H1 (cell line): ENCODE measurements at regions not wholly inside any gene's neighbourhood (a gene's known extent, or its start where the extent isn't known, plus 50 kb on each side); places are given as distances from the start of the nearest gene placed in this dataset.

Experiments
- CTCF ChIA-PET: fragments of 300-600 bp; sonication (Branson Sonifier 250); formaldehyde crosslinking; loops from one replicate; lab custom pipeline; 2021; ENCODE audit not compliant: partially characterized antibody; lab: Charles Lee
- POLR2A ChIA-PET: fragments of 300-600 bp; sonication (Branson Sonifier 250); formaldehyde crosslinking; loops from one replicate; lab custom pipeline; 2021; ENCODE audit warnings: inconsistent platforms; ENCODE audit not compliant: partially characterized antibody; lab: Charles Lee
- DNase-seq, 2 experiments: peaks; one replicate each; pipeline versions ENCODE4 v3.0.0 to v3.0.0-alpha.2; 2010 to 2022; ENCODE audit warnings: low spot score in 2 of 2, low read depth in 1 of 2, mixed read lengths in 1 of 2
- FAIRE-seq: peaks from 2 replicates; lab custom pipeline; 2011; peaks lifted over from hg19 to GRCh38; lab: Jason Lieb, UNC
- H2AFZ ChIP-seq: 2 replicates; pipeline ENCODE4 v1.8.1; 2012; ENCODE audit warnings: low read length, inconsistent platforms
- H2AK5ac ChIP-seq: 2 replicates; pipeline ENCODE4 v1.6.1; 2013; ENCODE audit warnings: low read depth, low read length
- H2BK120ac ChIP-seq: replicated peaks from 2 replicates; pipeline ENCODE3; 2013; ENCODE audit warnings: low read depth, low read length, inconsistent platforms
- H2BK12ac ChIP-seq: 2 replicates; pipeline ENCODE4 v1.6.1; 2013; ENCODE audit warnings: low read depth, low read length
- H2BK15ac ChIP-seq: 2 replicates; pipeline ENCODE4 v1.6.1; 2013; ENCODE audit warnings: low read length
- H2BK20ac ChIP-seq: 2 replicates; pipeline ENCODE4 v1.6.1; 2013; ENCODE audit warnings: low read length
- H2BK5ac ChIP-seq: 2 replicates; pipeline ENCODE4 v1.6.1; 2013; ENCODE audit warnings: low read depth, low read length
- H3K14ac ChIP-seq: 2 replicates; pipeline ENCODE4 v1.6.1; 2013; ENCODE audit warnings: inconsistent platforms; ENCODE audit not compliant: insufficient read length
- H3K18ac ChIP-seq: 2 replicates; pipeline ENCODE4 v1.6.1; 2013; ENCODE audit warnings: low read length; ENCODE audit errors: extremely low read depth
- H3K23ac ChIP-seq: 2 replicates; pipeline ENCODE4 v1.6.1; 2013; ENCODE audit warnings: inconsistent platforms; ENCODE audit not compliant: insufficient read length
- H3K23me2 ChIP-seq: 2 replicates; pipeline ENCODE4 v1.6.1; 2013; ENCODE audit warnings: low read depth, low read length
- H3K27ac ChIP-seq: 2 replicates; pipeline ENCODE4 v1.6.1; 2011; ENCODE audit warnings: low read depth, low read length, inconsistent platforms
- H3K27me3 ChIP-seq, 4 experiments: replicated peaks in 1 of 4; 1 replicate in 1 of 4; 2 replicates in 3 of 4; pipeline versions ENCODE4 v1.6.1 to v1.8.1; 2011 to 2013; ENCODE audit warnings: low read length in 3 of 4, mild to moderate bottlenecking in 3 of 4, inconsistent platforms in 2 of 4, mixed read lengths in 2 of 4, moderate library complexity in 1 of 4; ENCODE audit not compliant: control insufficient read depth in 3 of 4, insufficient read depth in 3 of 4; ENCODE audit errors: extremely low read depth in 1 of 4
- H3K36me3 ChIP-seq, 4 experiments: 2 replicates each; pipeline versions ENCODE4 v1.6.1 to v1.8.1; 2011 to 2013; ENCODE audit warnings: mild to moderate bottlenecking in 4 of 4, low read length in 3 of 4, moderate library complexity in 2 of 4, control low read depth in 1 of 4, inconsistent platforms in 1 of 4; ENCODE audit not compliant: insufficient read depth in 4 of 4, control insufficient read depth in 2 of 4
- H3K4ac ChIP-seq: replicated peaks from 2 replicates; pipeline ENCODE3; 2013; ENCODE audit warnings: low read length, low read depth, mixed read lengths, inconsistent platforms; ENCODE audit not compliant: insufficient read length
- H3K4me1 ChIP-seq, 4 experiments: replicated peaks in 1 of 4; 1 replicate in 1 of 4; 2 replicates in 3 of 4; pipeline versions ENCODE4 v1.6.1 to v1.8.1; 2011 to 2013; ENCODE audit warnings: low read length in 3 of 4, inconsistent platforms in 2 of 4, mixed read lengths in 1 of 4; ENCODE audit not compliant: insufficient read depth in 4 of 4, control insufficient read depth in 3 of 4
- H3K4me2 ChIP-seq, 2 experiments: 2 replicates each; pipeline versions ENCODE4 v1.6.1 to v1.8.1; 2011 to 2013; ENCODE audit warnings: low read depth in 2 of 2, low read length in 2 of 2, control low read depth in 1 of 2, inconsistent platforms in 1 of 2, mild to moderate bottlenecking in 1 of 2; ENCODE audit not compliant: insufficient read depth in 1 of 2
- H3K4me3 ChIP-seq, 4 experiments: fragments of 200-600, 300-600 bp in 1 of 4; sonication (generic), shearing (Covaris generic), sonication (Bioruptor Twin) in 1 of 4; 2 replicates each; pipeline versions ENCODE4 v1.5.1 to v1.8.1; 2011 to 2016; ENCODE audit warnings: low read length in 4 of 4, low read depth in 3 of 4, control low read depth in 2 of 4, inconsistent platforms in 2 of 4, mild to moderate bottlenecking in 2 of 4, mixed read lengths in 1 of 4, moderate library complexity in 1 of 4; ENCODE audit not compliant: insufficient read depth in 2 of 4; ENCODE audit errors: extremely low read depth in 1 of 4
- H3K56ac ChIP-seq: replicated peaks from 2 replicates; pipeline ENCODE3; 2013; ENCODE audit warnings: low read depth, mild to moderate bottlenecking, mixed read lengths, low read length, inconsistent platforms; ENCODE audit not compliant: insufficient read length
- H3K79me1 ChIP-seq: 2 replicates; pipeline ENCODE4 v1.6.1; 2013; ENCODE audit warnings: low read depth, low read length, control low read depth
- H3K79me2 ChIP-seq, 2 experiments: 2 replicates each; pipeline versions ENCODE4 v1.6.1 to v1.8.1; 2012 to 2013; ENCODE audit warnings: low read length in 2 of 2, mild to moderate bottlenecking in 2 of 2, inconsistent platforms in 1 of 2; ENCODE audit not compliant: insufficient read depth in 2 of 2, control insufficient read depth in 1 of 2
- H3K9ac ChIP-seq, 4 experiments: replicated peaks in 1 of 4; 1 replicate in 1 of 4; 2 replicates in 3 of 4; pipeline versions ENCODE4 v1.6.1 to v1.8.1; 2011 to 2013; ENCODE audit warnings: low read depth in 3 of 4, low read length in 3 of 4, control low read depth in 2 of 4, mild to moderate bottlenecking in 2 of 4, moderate library complexity in 2 of 4, inconsistent platforms in 1 of 4; ENCODE audit errors: extremely low read depth in 1 of 4
- H3K9me3 ChIP-seq, 2 experiments: 2 replicates each; pipeline versions ENCODE4 v1.6.1 to v1.8.1; 2012 to 2013; ENCODE audit warnings: mild to moderate bottlenecking in 2 of 2, moderate library complexity in 2 of 2, control low read depth in 1 of 2, inconsistent platforms in 1 of 2, low read depth in 1 of 2, low read length in 1 of 2, mixed read lengths in 1 of 2; ENCODE audit not compliant: insufficient read depth in 2 of 2
- H4K20me1 ChIP-seq, 2 experiments: replicated peaks in 1 of 2; 2 replicates each; pipeline versions ENCODE3 to v1.8.1; 2011 to 2013; ENCODE audit warnings: inconsistent platforms in 2 of 2, low read length in 2 of 2, mild to moderate bottlenecking in 1 of 2; ENCODE audit not compliant: insufficient read depth in 2 of 2, control insufficient read depth in 1 of 2
- H4K5ac ChIP-seq: 2 replicates; pipeline ENCODE4 v1.6.1; 2013; ENCODE audit warnings: low read length, low read depth, mixed read lengths, inconsistent platforms; ENCODE audit not compliant: insufficient read length
- H4K8ac ChIP-seq: 2 replicates; pipeline ENCODE4 v1.8.0; 2013; ENCODE audit warnings: mild to moderate bottlenecking, moderate library complexity, low read length, inconsistent platforms; ENCODE audit not compliant: insufficient read depth; ENCODE audit errors: extremely low read depth
- H4K91ac ChIP-seq: replicated peaks from 2 replicates; pipeline ENCODE3; 2013; ENCODE audit warnings: low read length, mixed read lengths, inconsistent platforms; ENCODE audit not compliant: insufficient read length
- ATF3 ChIP-seq: IDR thresholded peaks from 2 replicates; pipeline ENCODE4 v1.6.1; 2011; ENCODE audit warnings: low read depth, mild to moderate bottlenecking, low read length; ENCODE audit not compliant: insufficient read depth
- CBX8 ChIP-seq: fragments of 300-800, 300-1000 bp; sonication (generic); IDR thresholded peaks from 2 replicates; pipeline ENCODE4 v1.7.1; 2016; ENCODE audit warnings: low read depth, low read length, borderline replicate concordance
- CHD2 ChIP-seq: IDR thresholded peaks from 2 replicates; pipeline ENCODE4 v1.6.1; 2012; ENCODE audit warnings: low read length, improper control_type of control experiment
- EZH2 ChIP-seq: fragments of 200-600 bp; sonication (generic); IDR thresholded peaks from 2 replicates; pipeline ENCODE4 v1.7.1; 2012; ENCODE audit warnings: low read depth, mild to moderate bottlenecking, moderate library complexity, low read length, inconsistent platforms; ENCODE audit not compliant: severe bottlenecking
- FOSL1 ChIP-seq: IDR thresholded peaks from 2 replicates; pipeline ENCODE4 v1.6.1; 2011; ENCODE audit warnings: mild to moderate bottlenecking, low read depth, low read length, moderate library complexity; ENCODE audit not compliant: insufficient read depth
- NRF1 ChIP-seq: IDR thresholded peaks from 2 replicates; pipeline ENCODE4 v1.6.1; 2011; ENCODE audit warnings: mild to moderate bottlenecking, low read depth, low read length, improper control_type of control experiment
- SP1 ChIP-seq: IDR thresholded peaks from 2 replicates; pipeline ENCODE4 v1.6.1; 2011; ENCODE audit warnings: low read depth, low read length
- SP2 ChIP-seq: IDR thresholded peaks from 2 replicates; pipeline ENCODE4 v1.6.1; 2012; ENCODE audit warnings: mild to moderate bottlenecking, low read length, inconsistent platforms
- SRF ChIP-seq: IDR thresholded peaks from 2 replicates; pipeline ENCODE4 v1.6.1; 2011; ENCODE audit warnings: mild to moderate bottlenecking, low read depth, low read length, moderate library complexity
- TAF7 ChIP-seq: optimal IDR thresholded peaks from 2 replicates; pipeline ENCODE3; 2011; ENCODE audit warnings: low read depth, mild to moderate bottlenecking, inconsistent platforms, low read length, moderate library complexity, borderline replicate concordance
- TEAD4 ChIP-seq: IDR thresholded peaks from 2 replicates; pipeline ENCODE4 v1.6.1; 2012; ENCODE audit warnings: low read depth, low read length, inconsistent platforms, mixed read lengths
- USF2 ChIP-seq: IDR thresholded peaks from 2 replicates; pipeline ENCODE4 v1.6.1; 2011; ENCODE audit warnings: low read length, improper control_type of control experiment
- WGBS, 2 experiments: shearing (Covaris generic) in 1 of 2; methylation state at CpG; one replicate each; pipeline versions ENCODE4 v1.1.6 to v1.1.7; 2013 to 2015; ENCODE audit warnings: low lambda C conversion rate in 2 of 2, mixed read lengths in 2 of 2, inconsistent platforms in 1 of 2, low coverage in 1 of 2, missing lambda C conversion rate in 1 of 2; ENCODE audit not compliant: insufficient replicate concordance in 2 of 2, insufficient coverage in 1 of 2, insufficient read length in 1 of 2; ENCODE audit errors: extremely low coverage in 1 of 2, missing lambda C conversion rate in 1 of 2; 5-methylcytosine and 5-hydroxymethylcytosine counted together

GRCh38 chr2:150355440-150355839 is 132.0 kb downstream of the RND3 start (continued):
- TF ChIP-seq SP1: no peak

GRCh38 chr2:150353376-150353775 is 134.1 kb downstream of the RND3 start:
- H3K27me3 ChIP-seq: no peaks in the 10 kb centered on the region
- H3K27ac ChIP-seq: no peak overlapping the region
- H2AFZ ChIP-seq: no peak overlapping the region
- no peak overlapping the region for H3K4ac ChIP-seq
- H3K4me1 ChIP-seq: peaks cover 0 to 5% (median 0%) of the 10 kb centered on the region in 4 experiments; a peak in 1 of 7 replicates
- no peak overlapping the region for H2BK12ac ChIP-seq
- no peaks in the 10 kb centered on the region for H3K79me1 ChIP-seq
- no peak overlapping the region for H4K5ac ChIP-seq
- H2BK15ac ChIP-seq: no peak overlapping the region
- no peak overlapping the region for H3K9ac ChIP-seq
- H3K36me3 ChIP-seq: no peaks in the 10 kb centered on the region
- H3K18ac ChIP-seq: no peak overlapping the region
- no peak overlapping the region for H3K14ac ChIP-seq
- no peaks in the 10 kb centered on the region for H3K79me2 ChIP-seq
- no peaks in the 10 kb centered on the region for H3K23me2 ChIP-seq
- WGBS, 2 experiments: 89% methylated on average over 2 of the region's 2 CpGs; no CpG with 5 or more reads in 1 of the 2 experiments
- no peak overlapping the region for H3K4me3 ChIP-seq
- no peak overlapping the region for H2BK120ac ChIP-seq
- no peak overlapping the region for H4K8ac ChIP-seq
- no peak overlapping the region for H2BK20ac ChIP-seq
- CTCF ChIA-PET: no interaction called here
- no peak overlapping the region for H4K91ac ChIP-seq
- no peaks in the 10 kb centered on the region for H3K9me3 ChIP-seq
- no peak for FAIRE-seq
- H3K56ac ChIP-seq: no peak overlapping the region
- no peak overlapping the region for H3K23ac ChIP-seq
- POLR2A ChIA-PET: no interaction called here
- H2BK5ac ChIP-seq: no peak overlapping the region
- H3K4me2 ChIP-seq: no peak overlapping the region
- no peak overlapping the region for H2AK5ac ChIP-seq
- no peaks in the 10 kb centered on the region for H4K20me1 ChIP-seq
- no peak for DNase-seq
- TF ChIP-seq TAF7 (no peak), FOSL1 (no peak), SRF (no peak), EZH2 (no peak), TEAD4 (no peak), USF2 (no peak), CHD2 (no peak), ATF3 (no peak), NRF1 (no peak), SP2 (no peak), CBX8 (no peak)
